Neural cell (in vitro differentiated cells): ENCODE measurements at regions not wholly inside any gene's neighbourhood (a gene's known extent, or its start where the extent isn't known, plus 50 kb on each side); places are given as distances from the start of the nearest gene placed in this dataset.

Experiments used
- H2AFZ ChIP-seq: fragments of 200-600, 300-800 bp; sonication (generic), shearing (Covaris generic); 2 replicates; pipeline ENCODE4 v1.6.0; 2014; ENCODE audit warnings: low read depth, mild to moderate bottlenecking, antibody characterized with exemption, low read length, moderate library complexity
- H3F3A ChIP-seq: fragments of 200-600 bp; shearing (Covaris generic); 2 replicates; pipeline ENCODE4 v1.6.1; 2016; ENCODE audit warnings: mild to moderate bottlenecking, moderate library complexity, mixed read lengths, antibody characterized with exemption, low read length; ENCODE audit not compliant: insufficient read depth, poor library complexity, severe bottlenecking
- H3K27ac ChIP-seq: fragments of 200-600, 300-800 bp; sonication (generic), shearing (Covaris generic); 2 replicates; pipeline ENCODE4 v1.5.1; 2014; ENCODE audit warnings: mild to moderate bottlenecking, low read length, moderate library complexity
- H3K27me3 ChIP-seq: fragments of 300-800, 200-600 bp; sonication (generic), shearing (Covaris generic); 2 replicates; pipeline ENCODE4 v1.6.0; 2014; ENCODE audit warnings: mild to moderate bottlenecking, low read depth, low read length, moderate library complexity; ENCODE audit not compliant: insufficient read depth
- H3K36me3 ChIP-seq: fragments of 300-800, 200-600 bp; sonication (generic), shearing (Covaris generic); 2 replicates; pipeline ENCODE4 v1.5.1; 2014; ENCODE audit warnings: mild to moderate bottlenecking, antibody characterized with exemption, low read length, moderate library complexity; ENCODE audit not compliant: insufficient read depth
- H3K4me2 ChIP-seq: fragments of 300-800, 200-600 bp; sonication (generic), shearing (Covaris generic); 2 replicates; pipeline ENCODE4 v1.6.0; 2014; ENCODE audit warnings: mild to moderate bottlenecking, low read length
- H3K4me3 ChIP-seq: fragments of 300-800, 200-600 bp; sonication (generic), shearing (Covaris generic); 2 replicates; pipeline ENCODE4 v1.5.1; 2014; ENCODE audit warnings: mild to moderate bottlenecking, low read length, moderate library complexity
- H3K79me2 ChIP-seq: fragments of 200-600 bp; shearing (Covaris generic); replicated peaks from 2 replicates; pipeline ENCODE4 v1.6.0; 2014; ENCODE audit warnings: mild to moderate bottlenecking, low read length, moderate library complexity; ENCODE audit not compliant: insufficient read depth
- H3K9ac ChIP-seq: fragments of 300-800, 200-600 bp; sonication (generic), shearing (Covaris generic); 2 replicates; pipeline ENCODE4 v1.6.1; 2016; ENCODE audit warnings: mild to moderate bottlenecking, low read length, mixed read lengths
- H3K9me2 ChIP-seq: fragments of 200-600 bp; shearing (Covaris generic); 2 replicates; pipeline ENCODE4 v1.6.1; 2016; ENCODE audit warnings: mild to moderate bottlenecking, low read length, mixed read lengths; ENCODE audit not compliant: insufficient read depth
- H3K9me3 ChIP-seq: fragments of 200-600, 300-800 bp; sonication (generic), shearing (Covaris generic); 2 replicates; pipeline ENCODE4 v1.6.1; 2016; ENCODE audit warnings: mild to moderate bottlenecking, mixed run types, low read length, moderate library complexity, mixed read lengths
- H4K20me1 ChIP-seq: fragments of 200-600 bp; shearing (Covaris generic); 2 replicates; pipeline ENCODE4 v1.6.1; 2016; ENCODE audit warnings: mild to moderate bottlenecking, mixed run types; ENCODE audit not compliant: insufficient read depth
- EP300 ChIP-seq: fragments of 450-650 bp; conservative IDR thresholded peaks from 2 replicates; pipeline ENCODE4 v1.6.1; 2014; ENCODE audit warnings: antibody characterized with exemption, mild to moderate bottlenecking, moderate library complexity; ENCODE audit not compliant: poor library complexity, severe bottlenecking
- EZH2 ChIP-seq: fragments of 200-600, 300-800 bp; shearing (Covaris generic), sonication (generic); IDR thresholded peaks from 2 replicates; pipeline ENCODE4 v1.6.1; 2014; ENCODE audit warnings: antibody characterized with exemption, low read length, borderline replicate concordance, mild to moderate bottlenecking; ENCODE audit not compliant: insufficient read depth, poor library complexity, severe bottlenecking
- MXI1 ChIP-seq: fragments of 450-650 bp; conservative IDR thresholded peaks from 2 replicates; pipeline ENCODE4 v1.6.1; 2014; ENCODE audit warnings: antibody characterized with exemption, mild to moderate bottlenecking; ENCODE audit not compliant: poor library complexity, severe bottlenecking
- POLR2AphosphoS5 ChIP-seq: IDR thresholded peaks from 2 replicates; pipeline ENCODE4 v1.6.1; 2012
- RAD21 ChIP-seq: fragments of 450-650 bp; conservative IDR thresholded peaks from 2 replicates; pipeline ENCODE4 v1.6.1; 2014; ENCODE audit warnings: antibody characterized with exemption, mild to moderate bottlenecking, moderate library complexity
- REST ChIP-seq: IDR thresholded peaks from 2 replicates; pipeline ENCODE4 v1.6.1; 2012; ENCODE audit warnings: borderline replicate concordance
- SMC3 ChIP-seq: fragments of 450-650 bp; conservative IDR thresholded peaks from 2 replicates; pipeline ENCODE4 v1.6.1; 2014; ENCODE audit warnings: antibody characterized with exemption, mild to moderate bottlenecking, moderate library complexity; ENCODE audit not compliant: poor library complexity
- TAF1 ChIP-seq: IDR thresholded peaks from 2 replicates; pipeline ENCODE4 v1.6.1; 2012; ENCODE audit warnings: low read depth
- TF ChIP-seq, protein P1 (sequence below): fragments of 450-650 bp; IDR thresholded peaks from 2 replicates; pipeline ENCODE4 v1.5.1; 2014; ENCODE audit warnings: antibody characterized with exemption, mild to moderate bottlenecking, moderate library complexity; ENCODE audit not compliant: poor library complexity, severe bottlenecking

DNA sequence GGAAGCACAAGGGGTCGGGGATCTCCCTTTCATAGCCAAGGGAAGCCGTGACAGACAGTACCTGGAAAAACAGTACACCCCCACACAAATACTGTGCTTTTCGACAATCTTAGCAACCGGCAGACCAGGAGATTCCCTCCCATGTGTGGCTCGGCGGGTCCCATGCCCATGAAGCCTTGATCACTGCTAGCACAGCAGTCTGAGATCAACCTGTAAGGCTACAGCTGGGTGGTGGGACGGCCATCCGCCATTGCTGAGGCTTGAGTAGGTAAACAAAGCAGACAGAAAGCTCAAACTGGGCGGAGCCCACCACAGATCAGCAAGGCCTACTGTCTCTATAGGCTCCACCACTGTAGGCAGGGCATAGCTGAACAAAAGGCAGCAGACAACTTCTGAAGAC lies 180.2 kb upstream of the SOX6 start:
- no peaks in the 10 kb centered on the region for H3K9me2 ChIP-seq
- no peaks in the 10 kb centered on the region for H4K20me1 ChIP-seq
- H3K4me3 ChIP-seq: no peak overlapping the region

GRCh38 chr11:16528639-16529038 lies 172.3 kb upstream of the SOX6 start:
- Histone ChIP-seq H3K4me3 (no peak overlapping the region), H3K9ac (no peak overlapping the region), H3K9me3 (no peaks in the 10 kb centered on the region), H3K27ac (no peak overlapping the region), H3K4me2 (no peak overlapping the region), H3K27me3 (no peaks in the 10 kb centered on the region), H3K79me2 (peaks cover 19% of the 10 kb centered on the region), H3K36me3 (no peaks in the 10 kb centered on the region), H2AFZ (no peak overlapping the region), H3F3A (no peaks in the 10 kb centered on the region), H4K20me1 (no peaks in the 10 kb centered on the region), H3K9me2 (no peaks in the 10 kb centered on the region)
- TF ChIP-seq RAD21 (no peak), SMC3 (no peak), EZH2 (no peak), TAF1 (no peak), MXI1 (no peak), POLR2AphosphoS5 (no peak), EP300 (no peak)
- TF ChIP-seq, protein P1, sequence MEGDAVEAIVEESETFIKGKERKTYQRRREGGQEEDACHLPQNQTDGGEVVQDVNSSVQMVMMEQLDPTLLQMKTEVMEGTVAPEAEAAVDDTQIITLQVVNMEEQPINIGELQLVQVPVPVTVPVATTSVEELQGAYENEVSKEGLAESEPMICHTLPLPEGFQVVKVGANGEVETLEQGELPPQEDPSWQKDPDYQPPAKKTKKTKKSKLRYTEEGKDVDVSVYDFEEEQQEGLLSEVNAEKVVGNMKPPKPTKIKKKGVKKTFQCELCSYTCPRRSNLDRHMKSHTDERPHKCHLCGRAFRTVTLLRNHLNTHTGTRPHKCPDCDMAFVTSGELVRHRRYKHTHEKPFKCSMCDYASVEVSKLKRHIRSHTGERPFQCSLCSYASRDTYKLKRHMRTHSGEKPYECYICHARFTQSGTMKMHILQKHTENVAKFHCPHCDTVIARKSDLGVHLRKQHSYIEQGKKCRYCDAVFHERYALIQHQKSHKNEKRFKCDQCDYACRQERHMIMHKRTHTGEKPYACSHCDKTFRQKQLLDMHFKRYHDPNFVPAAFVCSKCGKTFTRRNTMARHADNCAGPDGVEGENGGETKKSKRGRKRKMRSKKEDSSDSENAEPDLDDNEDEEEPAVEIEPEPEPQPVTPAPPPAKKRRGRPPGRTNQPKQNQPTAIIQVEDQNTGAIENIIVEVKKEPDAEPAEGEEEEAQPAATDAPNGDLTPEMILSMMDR: no peak

More for the DNA sequence above, 180.2 kb upstream of the SOX6 start:
- no peaks in the 10 kb centered on the region for H3K9me3 ChIP-seq
- H3K27ac ChIP-seq: no peak overlapping the region
- no peak overlapping the region for H2AFZ ChIP-seq
- no peaks in the 10 kb centered on the region for H3F3A ChIP-seq
- TF ChIP-seq POLR2AphosphoS5 (no peak), TAF1 (no peak), RAD21 (no peak), EZH2 (no peak), SMC3 (no peak)
- TF ChIP-seq, protein P1: no peak
- H3K27me3 ChIP-seq: no peaks in the 10 kb centered on the region
- H3K36me3 ChIP-seq: no peaks in the 10 kb centered on the region
- no peak overlapping the region for H3K9ac ChIP-seq
- H3K79me2 ChIP-seq: peaks cover 3% of the 10 kb centered on the region
- no peak overlapping the region for H3K4me2 ChIP-seq

GRCh38 chr11:16527525-16528246 lies 171.3 kb upstream of the SOX6 start:
- H4K20me1 ChIP-seq: no peaks in the 10 kb centered on the region
- no peak overlapping the region for H3K4me2 ChIP-seq
- H3K9me3 ChIP-seq: no peaks in the 10 kb centered on the region
- no peaks in the 10 kb centered on the region for H3K36me3 ChIP-seq
- no peaks in the 10 kb centered on the region for H3K27me3 ChIP-seq
- no peaks in the 10 kb centered on the region for H3F3A ChIP-seq
- H3K79me2 ChIP-seq: peaks cover 19% of the 10 kb centered on the region
- no peak for TF ChIP-seq SMC3
- no peak for TF ChIP-seq EZH2
- TF ChIP-seq, protein P1: no peak
- TF ChIP-seq EP300: no peak
- no peak for TF ChIP-seq MXI1
- TF ChIP-seq RAD21: no peak
- no peak for TF ChIP-seq POLR2AphosphoS5
- TF ChIP-seq TAF1: no peak
- no peak for TF ChIP-seq REST
- H2AFZ ChIP-seq: no peak overlapping the region
- no peak overlapping the region for H3K4me3 ChIP-seq
- H3K9me2 ChIP-seq: no peaks in the 10 kb centered on the region
- H3K27ac ChIP-seq: no peak overlapping the region
- no peak overlapping the region for H3K9ac ChIP-seq
